ENCODE measurements at regions not wholly inside any gene's neighbourhood (a gene's known extent, or its start where the extent isn't known, plus 50 kb on each side); places are given as distances from the start of the nearest gene placed in this dataset.

DNA sequence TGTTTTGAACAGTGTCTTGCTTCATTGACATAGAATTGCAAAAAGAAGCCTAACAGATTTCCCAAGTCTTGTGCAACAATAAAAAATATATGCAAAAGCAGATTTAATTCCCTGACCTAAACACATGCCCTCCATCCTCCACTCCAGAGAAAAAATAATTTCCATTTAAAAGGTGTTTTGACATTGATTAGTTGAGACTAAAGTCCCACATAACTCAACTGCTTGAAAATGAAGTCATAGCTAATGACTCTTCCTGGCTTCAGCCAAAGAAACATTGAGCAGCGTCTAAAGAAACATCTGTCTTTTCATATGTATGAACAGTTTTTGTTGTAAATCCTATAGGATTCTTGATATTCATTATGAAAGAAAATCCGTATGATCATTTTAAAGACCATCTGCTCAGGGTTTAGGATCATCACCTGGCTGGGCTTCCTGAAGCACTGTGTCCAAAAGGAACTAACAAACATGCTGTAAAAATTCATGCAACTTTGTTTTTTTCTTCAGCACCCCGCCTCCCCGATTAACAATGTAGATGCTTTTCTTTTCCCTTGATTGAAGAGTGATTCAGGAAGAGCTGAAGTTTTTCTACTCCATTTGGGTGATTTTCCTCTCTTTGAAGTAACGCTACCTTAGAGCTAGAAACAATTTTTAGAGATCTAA, 273.4 kb downstream of the HS3ST1 start:
- Histone ChIP-seq H3K4me3 (no peak overlapping the region), H3K4me1 (no peaks in the 10 kb centered on the region), H3K27ac (no peak overlapping the region), H3K9me3 (no peaks in the 10 kb centered on the region), H3K36me3 (no peaks in the 10 kb centered on the region), H3K27me3 (no peaks in the 10 kb centered on the region)
- no peak for DNase-seq (ENCODE audit: low spot score in 2 of 2)
- TF ChIP-seq POLR2A (IDR thresholded peaks at IDR 0.05), result no peak
- TF ChIP-seq EP300 (IDR thresholded peaks at IDR 0.05), result no peak
- TF ChIP-seq CTCF (IDR thresholded peaks at IDR 0.05), result no peak
- 69 to 70% methylated on average over 5 of the region's 5 CpGs for WGBS, 2 donors

GRCh38 chr4:11153171-11153750, 275.4 kb downstream of the HS3ST1 start:
- Histone ChIP-seq H3K4me1 (no peaks in the 10 kb centered on the region), H3K27ac (no peak overlapping the region), H3K27me3 (no peaks in the 10 kb centered on the region), H3K4me3 (no peak overlapping the region), H3K36me3 (no peaks in the 10 kb centered on the region), H3K9me3 (no peaks in the 10 kb centered on the region)
- DNase-seq (ENCODE audit: low spot score in 2 of 2), result no peak
- TF ChIP-seq CTCF (IDR thresholded peaks at IDR 0.05) (no peak), EP300 (IDR thresholded peaks at IDR 0.05) (no peak), POLR2A (IDR thresholded peaks at IDR 0.05) (no peak)
- WGBS, 2 donors, result 68% methylated on average over 3 of the region's 3 CpGs

- no peak for TF ChIP-seq POLR2A (IDR thresholded peaks at IDR 0.05)
- no peak for TF ChIP-seq EP300 (IDR thresholded peaks at IDR 0.05)
- no peak for TF ChIP-seq CTCF (IDR thresholded peaks at IDR 0.05)
- Histone ChIP-seq H3K9me3 (no peaks in the 10 kb centered on the region), H3K27me3 (no peaks in the 10 kb centered on the region), H3K4me1 (no peaks in the 10 kb centered on the region), H3K4me3 (no peak overlapping the region), H3K36me3 (no peaks in the 10 kb centered on the region), H3K27ac (no peak overlapping the region)
- 76 to 79% methylated on average over 2 of the region's 2 CpGs for WGBS, 2 donors
- DNase-seq (ENCODE audit: low spot score in 2 of 2), result no peak
Observed at GRCh38 chr4:11152684-11153083, 276.0 kb downstream of the HS3ST1 start.

DNA sequence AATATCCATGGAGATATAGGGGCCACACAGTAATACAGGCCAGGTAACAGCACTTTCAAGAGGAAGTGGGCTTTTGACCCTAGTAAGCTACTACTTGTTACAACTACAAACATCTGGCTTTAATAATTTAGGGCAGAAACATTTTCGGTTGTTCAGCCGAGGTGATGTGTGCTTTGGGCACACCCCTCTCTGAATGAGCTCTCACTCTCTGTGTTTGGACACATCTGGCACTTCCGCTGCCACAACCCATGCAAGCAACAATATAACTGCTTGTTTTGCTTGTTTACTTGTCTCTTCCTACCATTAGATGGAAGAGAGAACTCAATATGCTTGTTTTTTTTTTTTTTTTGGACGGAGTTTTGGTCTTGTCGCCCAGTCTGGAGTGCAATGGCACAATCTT, 277.2 kb downstream of the HS3ST1 start:
- H3K27me3 ChIP-seq, result no peaks in the 10 kb centered on the region
- H3K4me3 ChIP-seq, result no peak overlapping the region
- no peaks in the 10 kb centered on the region for H3K9me3 ChIP-seq
- H3K36me3 ChIP-seq, result no peaks in the 10 kb centered on the region
- TF ChIP-seq EP300 (IDR thresholded peaks at IDR 0.05), result no peak
- TF ChIP-seq POLR2A (IDR thresholded peaks at IDR 0.05), result no peak
- no peak for TF ChIP-seq CTCF (IDR thresholded peaks at IDR 0.05)
- no peak overlapping the region for H3K27ac ChIP-seq
- no peaks in the 10 kb centered on the region for H3K4me1 ChIP-seq
- no peak for DNase-seq (ENCODE audit: low spot score in 2 of 2)
- 68 to 84% methylated on average over 5 of the region's 5 CpGs for WGBS, 2 donors

- Histone ChIP-seq H3K36me3 (no peaks in the 10 kb centered on the region), H3K4me1 (no peaks in the 10 kb centered on the region), H3K4me3 (no peak overlapping the region), H3K27me3 (no peaks in the 10 kb centered on the region), H3K9me3 (no peaks in the 10 kb centered on the region), H3K27ac (no peak overlapping the region)
- WGBS, 2 donors, result 77 to 83% methylated on average over 4 of the region's 4 CpGs
- DNase-seq (ENCODE audit: low spot score in 2 of 2), result no peak
- TF ChIP-seq CTCF (IDR thresholded peaks at IDR 0.05), result no peak
- TF ChIP-seq POLR2A (IDR thresholded peaks at IDR 0.05), result no peak
- no peak for TF ChIP-seq EP300 (IDR thresholded peaks at IDR 0.05)
Observed at GRCh38 chr4:11149612-11150259, 279.0 kb downstream of the HS3ST1 start.

All from tibial nerve (tissue), 4 donors.